Keratinocyte (primary cell): ENCODE measurements at regions not wholly inside any gene's neighbourhood (a gene's known extent, or its start where the extent isn't known, plus 50 kb on each side); places are given as distances from the start of the nearest gene placed in this dataset.

Source experiments
- DNase-seq: peaks from one replicate; pipeline ENCODE4 v3.0.0-alpha.2; 2011; ENCODE audit warnings: low read depth, missing footprints, low spot score
- FAIRE-seq: peaks from 2 replicates; lab custom pipeline; 2011; peaks lifted over from hg19 to GRCh38; lab: Jason Lieb, UNC
- H2AFZ ChIP-seq: 2 replicates; pipeline ENCODE4 v1.6.0; 2012; ENCODE audit warnings: low read length, control low read depth, inconsistent platforms; ENCODE audit not compliant: control insufficient read depth
- H3K27ac ChIP-seq: 2 replicates; pipeline ENCODE4 v1.5.1; 2011; ENCODE audit warnings: low read length; ENCODE audit not compliant: control insufficient read depth, insufficient read depth
- H3K27me3 ChIP-seq: 3 replicates; pipeline ENCODE4 v1.6.0; 2011; ENCODE audit warnings: low read length; ENCODE audit not compliant: control insufficient read depth, insufficient read depth; ENCODE audit errors: extremely low read depth
- H3K36me3 ChIP-seq, 2 experiments: 2 replicates in 1 of 2; 3 replicates in 1 of 2; pipeline ENCODE4 v1.5.1; 2011; ENCODE audit warnings: low read length in 2 of 2, mild to moderate bottlenecking in 1 of 2; ENCODE audit not compliant: control insufficient read depth in 2 of 2, insufficient read depth in 2 of 2; ENCODE audit errors: extremely low read depth in 1 of 2
- H3K4me1 ChIP-seq: 3 replicates; pipeline ENCODE4 v1.5.1; 2011; ENCODE audit warnings: low read length; ENCODE audit not compliant: control insufficient read depth, insufficient read depth; ENCODE audit errors: extremely low read depth
- H3K4me2 ChIP-seq: 3 replicates; pipeline ENCODE4 v1.6.0; 2011; ENCODE audit warnings: low read depth, low read length; ENCODE audit not compliant: control insufficient read depth, insufficient read depth; ENCODE audit errors: extremely low read depth
- H3K4me3 ChIP-seq, 3 experiments: fragments of 200-600 bp in 1 of 3; sonication (generic) in 1 of 3; 2 replicates in 2 of 3; 3 replicates in 1 of 3; pipeline ENCODE4 v1.5.1; 2011 to 2016; ENCODE audit warnings: low read length in 3 of 3, mild to moderate bottlenecking in 3 of 3, control low read depth in 2 of 3, inconsistent platforms in 1 of 3, low read depth in 1 of 3, mixed read lengths in 1 of 3, mixed run types in 1 of 3, moderate library complexity in 1 of 3; ENCODE audit not compliant: control insufficient read depth in 2 of 3, insufficient read depth in 2 of 3; ENCODE audit errors: extremely low read depth in 1 of 3
- H3K79me2 ChIP-seq: 2 replicates; pipeline ENCODE4 v1.6.0; 2012; ENCODE audit warnings: low read length; ENCODE audit not compliant: control insufficient read depth, insufficient read depth
- H3K9ac ChIP-seq: 3 replicates; pipeline ENCODE4 v1.6.0; 2011; ENCODE audit warnings: low read length; ENCODE audit not compliant: control insufficient read depth, insufficient read depth; ENCODE audit errors: extremely low read depth
- H3K9me1 ChIP-seq: 3 replicates; pipeline ENCODE4 v1.6.0; 2011; ENCODE audit warnings: low read length; ENCODE audit not compliant: control insufficient read depth, insufficient read depth; ENCODE audit errors: extremely low read depth
- H3K9me3 ChIP-seq: 2 replicates; pipeline ENCODE4 v1.5.1; 2012; ENCODE audit warnings: low read depth, low read length; ENCODE audit not compliant: control insufficient read depth
- H4K20me1 ChIP-seq: 3 replicates; pipeline ENCODE4 v1.6.0; 2011; ENCODE audit warnings: low read length; ENCODE audit not compliant: control insufficient read depth, insufficient read depth; ENCODE audit errors: extremely low read depth
- EZH2 ChIP-seq: IDR thresholded peaks from one replicate; pipeline ENCODE4 v1.6.1; 2012; ENCODE audit warnings: inconsistent platforms, mild to moderate bottlenecking, low read length, moderate library complexity
- dilution Hi-C: fragments of 300-500 bp; cut with MboI; formaldehyde crosslinking; loops from one replicate; pipeline ENCODE4 v1.7.0; 2020; ENCODE audit warnings: low sequenced_read_pairs; ENCODE audit not compliant: extremely low pct_ligation_motif_present
- TF ChIP-seq, protein P1 (sequence below), 3 experiments: IDR thresholded peaks in 1 of 3; conservative IDR thresholded peaks in 1 of 3; optimal IDR thresholded peaks in 1 of 3; 2 replicates in 2 of 3; 3 replicates in 1 of 3; pipeline versions ENCODE3 to v1.5.1; 2011; ENCODE audit warnings: low read length in 3 of 3, mild to moderate bottlenecking in 3 of 3, moderate library complexity in 2 of 3, control low read depth in 1 of 3, inconsistent platforms in 1 of 3; ENCODE audit not compliant: insufficient read depth in 2 of 3; ENCODE audit errors: extremely low read depth in 1 of 3

DNA sequence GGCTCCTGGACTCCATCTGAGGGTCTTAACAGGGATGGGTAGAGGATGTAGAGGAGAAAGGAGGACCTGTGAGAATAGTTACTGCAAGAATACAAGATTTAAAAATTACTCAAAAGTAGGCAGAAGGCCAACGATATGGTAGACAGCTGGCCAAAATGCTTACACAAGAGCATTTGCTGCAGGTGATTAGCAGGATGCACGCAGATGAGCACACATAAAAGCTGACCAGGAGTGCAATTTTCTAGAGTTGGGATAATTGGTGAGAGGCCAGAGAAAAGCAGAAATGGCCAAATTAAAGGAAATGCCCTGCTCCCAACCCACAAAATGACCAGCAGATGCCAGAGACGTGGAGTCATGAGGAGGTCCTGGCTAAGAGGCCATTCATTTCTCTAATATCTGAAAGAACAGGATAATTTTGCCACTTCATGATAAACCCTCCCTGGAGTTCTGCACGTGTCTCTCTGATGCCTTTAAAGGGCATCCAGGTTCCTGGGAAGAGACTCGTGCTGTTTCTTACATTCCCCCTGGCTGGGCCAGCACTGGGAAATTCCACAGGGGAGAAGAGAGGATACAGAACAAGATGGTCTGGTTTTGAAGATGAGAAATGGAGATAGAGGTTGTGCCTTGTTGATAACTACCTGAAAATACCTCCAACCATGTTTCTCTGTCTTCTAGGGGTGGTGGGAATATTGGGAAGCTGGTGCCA, 62.3 kb upstream of the KCNA3 start:
- Histone ChIP-seq H3K4me2 (no peak overlapping the region), H3K9ac (no peak overlapping the region), H3K27ac (no peak overlapping the region), H3K27me3 (no peaks in the 10 kb centered on the region), H3K9me3 (no peaks in the 10 kb centered on the region), H3K9me1 (no peaks in the 10 kb centered on the region), H3K4me3 (no peak overlapping the region), H3K36me3 (no peaks in the 10 kb centered on the region), H3K4me1 (no peaks in the 10 kb centered on the region), H3K79me2 (no peaks in the 10 kb centered on the region), H4K20me1 (no peaks in the 10 kb centered on the region), H2AFZ (no peak overlapping the region)
- DNase-seq: no peak
- FAIRE-seq: no peak
- dilution Hi-C loops: no loop called here
- no peak for TF ChIP-seq EZH2

DNA sequence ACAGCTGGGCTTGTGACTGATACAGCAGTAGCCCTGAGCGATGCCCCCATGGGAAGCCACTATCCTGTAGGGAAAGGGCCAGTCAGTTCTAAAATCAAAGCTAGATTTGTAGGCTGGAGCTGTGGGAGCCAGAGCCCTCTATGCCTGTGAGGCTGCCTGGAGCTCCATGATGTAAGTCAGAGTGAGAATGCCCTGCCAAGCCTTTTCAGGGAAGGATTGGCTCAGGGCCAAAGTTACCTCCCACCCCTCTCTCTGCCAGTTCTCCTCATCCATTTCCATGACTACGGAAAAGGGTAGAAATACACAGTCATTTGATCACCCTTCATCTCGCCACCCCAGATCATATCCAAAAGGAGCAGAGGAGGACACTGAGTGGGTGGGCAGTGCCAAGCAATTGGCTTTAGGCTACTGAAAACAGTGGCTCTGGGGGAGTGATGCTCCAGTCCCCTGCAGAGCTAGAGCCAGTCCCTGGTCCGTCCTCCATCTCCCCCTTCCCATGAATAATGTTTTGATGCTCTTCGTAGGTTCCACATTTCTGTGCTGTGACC, 59.5 kb upstream of the KCNA3 start:
- Histone ChIP-seq H3K4me2 (no peak overlapping the region), H2AFZ (no peak overlapping the region), H3K27me3 (no peaks in the 10 kb centered on the region), H3K9me1 (no peaks in the 10 kb centered on the region), H3K27ac (no peak overlapping the region), H4K20me1 (no peaks in the 10 kb centered on the region), H3K4me1 (no peaks in the 10 kb centered on the region), H3K9me3 (no peaks in the 10 kb centered on the region), H3K36me3 (no peaks in the 10 kb centered on the region), H3K9ac (no peak overlapping the region), H3K79me2 (no peaks in the 10 kb centered on the region), H3K4me3 (no peak overlapping the region)
- no peak for DNase-seq
- FAIRE-seq: no peak
- dilution Hi-C loops: no loop called here
- TF ChIP-seq, protein P1, sequence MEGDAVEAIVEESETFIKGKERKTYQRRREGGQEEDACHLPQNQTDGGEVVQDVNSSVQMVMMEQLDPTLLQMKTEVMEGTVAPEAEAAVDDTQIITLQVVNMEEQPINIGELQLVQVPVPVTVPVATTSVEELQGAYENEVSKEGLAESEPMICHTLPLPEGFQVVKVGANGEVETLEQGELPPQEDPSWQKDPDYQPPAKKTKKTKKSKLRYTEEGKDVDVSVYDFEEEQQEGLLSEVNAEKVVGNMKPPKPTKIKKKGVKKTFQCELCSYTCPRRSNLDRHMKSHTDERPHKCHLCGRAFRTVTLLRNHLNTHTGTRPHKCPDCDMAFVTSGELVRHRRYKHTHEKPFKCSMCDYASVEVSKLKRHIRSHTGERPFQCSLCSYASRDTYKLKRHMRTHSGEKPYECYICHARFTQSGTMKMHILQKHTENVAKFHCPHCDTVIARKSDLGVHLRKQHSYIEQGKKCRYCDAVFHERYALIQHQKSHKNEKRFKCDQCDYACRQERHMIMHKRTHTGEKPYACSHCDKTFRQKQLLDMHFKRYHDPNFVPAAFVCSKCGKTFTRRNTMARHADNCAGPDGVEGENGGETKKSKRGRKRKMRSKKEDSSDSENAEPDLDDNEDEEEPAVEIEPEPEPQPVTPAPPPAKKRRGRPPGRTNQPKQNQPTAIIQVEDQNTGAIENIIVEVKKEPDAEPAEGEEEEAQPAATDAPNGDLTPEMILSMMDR (optimal IDR thresholded peaks at IDR 0.05 in 1 of 3, IDR thresholded peaks at IDR 0.05 in 1 of 3, conservative IDR thresholded peaks at IDR 0.05 in 1 of 3; ENCODE audit: extremely low read depth in 1 of 3, insufficient read depth in 2 of 3, low read length in 3 of 3): no peak
- no peak for TF ChIP-seq EZH2

- no peak for TF ChIP-seq EZH2
- TF ChIP-seq, protein P1 (optimal IDR thresholded peaks at IDR 0.05 in 1 of 3, IDR thresholded peaks at IDR 0.05 in 1 of 3, conservative IDR thresholded peaks at IDR 0.05 in 1 of 3; ENCODE audit: extremely low read depth in 1 of 3, insufficient read depth in 2 of 3, low read length in 3 of 3): no peak
- Histone ChIP-seq H3K4me3 (no peak overlapping the region), H3K4me2 (no peak overlapping the region), H3K79me2 (no peaks in the 10 kb centered on the region), H3K9me1 (no peaks in the 10 kb centered on the region), H3K9ac (no peak overlapping the region), H3K9me3 (no peaks in the 10 kb centered on the region), H3K27me3 (peaks cover 4% of the 10 kb centered on the region), H3K27ac (no peak overlapping the region), H3K4me1 (no peaks in the 10 kb centered on the region), H4K20me1 (no peaks in the 10 kb centered on the region), H2AFZ (no peak overlapping the region), H3K36me3 (no peaks in the 10 kb centered on the region)
- dilution Hi-C loops: no loop called here
- FAIRE-seq: no peak
- DNase-seq: no peak
Measured at GRCh38 chr1:110731529-110731928, 56.8 kb upstream of the KCNA3 start.
